ENCODE measurements at regions not wholly inside any gene's neighbourhood (a gene's known extent, or its start where the extent isn't known, plus 50 kb on each side); places are given as distances from the start of the nearest gene placed in this dataset.

DNA sequence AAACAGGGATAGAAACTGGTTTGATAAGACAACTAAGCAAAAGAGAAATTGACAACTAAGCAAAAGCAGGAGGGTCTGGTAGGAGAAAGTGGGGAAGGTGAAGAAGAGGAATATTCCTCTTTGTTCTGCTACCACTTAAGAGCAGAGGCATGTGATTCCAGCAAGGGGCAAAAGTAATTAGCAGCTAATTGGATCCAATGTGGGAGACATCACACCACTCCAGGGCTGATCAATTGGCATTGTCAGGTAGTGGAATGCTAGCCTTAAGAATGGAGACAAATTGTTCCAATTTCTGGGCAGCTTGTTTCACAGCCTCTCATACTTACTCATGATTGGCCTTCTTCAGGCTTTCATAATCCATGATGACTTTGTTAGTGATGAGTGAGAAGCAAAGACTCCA is 547.1 kb upstream of the GCFC2 start:
- Histone ChIP-seq H3K9me3 (ENCODE audit: insufficient read depth, low read length, severe bottlenecking) (no peaks in the 10 kb centered on the region), H3K4me1 (ENCODE audit: insufficient read depth, low read length) (no peaks in the 10 kb centered on the region), H2AFZ (ENCODE audit: low read depth, low read length) (no peak overlapping the region), H3K36me3 (ENCODE audit: insufficient read depth, low read length) (no peaks in the 10 kb centered on the region), H3K27ac (ENCODE audit: low read length) (no peak overlapping the region), H3K4me2 (ENCODE audit: insufficient read depth, low read length) (no peak overlapping the region), H3K27me3 (ENCODE audit: insufficient read depth, low read length, poor library complexity) (peaks cover 3% of the 10 kb centered on the region), H3K79me2 (ENCODE audit: insufficient read depth, low read length) (no peaks in the 10 kb centered on the region), H3K9ac (ENCODE audit: low read depth, low read length) (no peak overlapping the region), H3K4me3 (ENCODE audit: low read depth in 1 of 2, low read length in 2 of 2) (no peak overlapping the region), H4K20me1 (ENCODE audit: insufficient read depth, low read length) (no peaks in the 10 kb centered on the region)
- TF ChIP-seq EZH2 (IDR thresholded peaks at IDR 0.05; ENCODE audit: borderline replicate concordance, low read depth, low read length, severe bottlenecking) (no peak), CTCF (IDR thresholded peaks at IDR 0.05; ENCODE audit: borderline replicate concordance, extremely low read depth, low read length, poor library complexity, severe bottlenecking) (no peak)
- ATAC-seq (ENCODE audit: insufficient read depth, low read depth), result no peak
- DNase-seq, result no peak

GRCh38 chr2:76256458-76257088 is 545.9 kb upstream of the GCFC2 start:
- no peak overlapping the region for H3K4me2 ChIP-seq (ENCODE audit: insufficient read depth, low read length)
- no peak overlapping the region for H3K9ac ChIP-seq (ENCODE audit: low read depth, low read length)
- DNase-seq (no peak), ATAC-seq (ENCODE audit: insufficient read depth, low read depth) (no peak)
- H2AFZ ChIP-seq (ENCODE audit: low read depth, low read length), result no peak overlapping the region
- no peaks in the 10 kb centered on the region for H3K4me1 ChIP-seq (ENCODE audit: insufficient read depth, low read length)
- H3K27me3 ChIP-seq (ENCODE audit: insufficient read depth, low read length, poor library complexity), result peaks cover 3% of the 10 kb centered on the region
- H3K27ac ChIP-seq (ENCODE audit: low read length), result no peak overlapping the region
- no peaks in the 10 kb centered on the region for H3K79me2 ChIP-seq (ENCODE audit: insufficient read depth, low read length)
- no peak overlapping the region for H3K4me3 ChIP-seq (ENCODE audit: low read depth in 1 of 2, low read length in 2 of 2)
- H3K9me3 ChIP-seq (ENCODE audit: insufficient read depth, low read length, severe bottlenecking), result no peaks in the 10 kb centered on the region
- no peaks in the 10 kb centered on the region for H4K20me1 ChIP-seq (ENCODE audit: insufficient read depth, low read length)
- TF ChIP-seq EZH2 (IDR thresholded peaks at IDR 0.05; ENCODE audit: borderline replicate concordance, low read depth, low read length, severe bottlenecking), result no peak
- no peak for TF ChIP-seq CTCF (IDR thresholded peaks at IDR 0.05; ENCODE audit: borderline replicate concordance, extremely low read depth, low read length, poor library complexity, severe bottlenecking)
- no peaks in the 10 kb centered on the region for H3K36me3 ChIP-seq (ENCODE audit: insufficient read depth, low read length)

DNA sequence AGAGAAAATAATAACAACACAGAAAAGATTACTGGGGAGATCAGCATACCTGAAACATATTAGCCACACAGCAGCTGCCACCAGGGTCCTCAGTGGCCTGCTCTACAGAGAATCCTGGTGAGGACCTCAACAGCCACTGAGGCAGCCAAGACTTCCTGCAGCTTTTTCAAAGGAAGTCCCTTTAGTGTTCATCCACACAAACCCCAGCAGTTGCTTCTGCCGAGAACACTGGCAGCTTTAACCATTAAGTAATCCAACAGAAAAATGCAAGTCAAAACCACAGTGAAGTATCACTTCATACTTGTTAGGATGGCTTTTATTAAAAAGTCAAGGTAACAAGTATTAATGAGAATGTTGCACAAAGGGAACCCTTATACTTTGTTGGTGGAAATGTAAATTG is 542.0 kb upstream of the GCFC2 start:
- TF ChIP-seq EZH2 (IDR thresholded peaks at IDR 0.05; ENCODE audit: borderline replicate concordance, low read depth, low read length, severe bottlenecking) (no peak), CTCF (IDR thresholded peaks at IDR 0.05; ENCODE audit: borderline replicate concordance, extremely low read depth, low read length, poor library complexity, severe bottlenecking) (no peak)
- Histone ChIP-seq H3K4me1 (ENCODE audit: insufficient read depth, low read length) (no peaks in the 10 kb centered on the region), H3K36me3 (ENCODE audit: insufficient read depth, low read length) (no peaks in the 10 kb centered on the region), H3K4me3 (ENCODE audit: low read depth in 1 of 2, low read length in 2 of 2) (no peak overlapping the region), H2AFZ (ENCODE audit: low read depth, low read length) (no peak overlapping the region), H4K20me1 (ENCODE audit: insufficient read depth, low read length) (no peaks in the 10 kb centered on the region), H3K27me3 (ENCODE audit: insufficient read depth, low read length, poor library complexity) (no peaks in the 10 kb centered on the region), H3K27ac (ENCODE audit: low read length) (no peak overlapping the region), H3K9me3 (ENCODE audit: insufficient read depth, low read length, severe bottlenecking) (no peaks in the 10 kb centered on the region), H3K79me2 (ENCODE audit: insufficient read depth, low read length) (no peaks in the 10 kb centered on the region), H3K4me2 (ENCODE audit: insufficient read depth, low read length) (no peak overlapping the region), H3K9ac (ENCODE audit: low read depth, low read length) (no peak overlapping the region)
- ATAC-seq (ENCODE audit: insufficient read depth, low read depth) (peak; percentile 62), DNase-seq (peak; percentile 10)
